ENCODE measurements at regions not wholly inside any gene's neighbourhood (a gene's known extent, or its start where the extent isn't known, plus 50 kb on each side); places are given as distances from the start of the nearest gene placed in this dataset.

DNA sequence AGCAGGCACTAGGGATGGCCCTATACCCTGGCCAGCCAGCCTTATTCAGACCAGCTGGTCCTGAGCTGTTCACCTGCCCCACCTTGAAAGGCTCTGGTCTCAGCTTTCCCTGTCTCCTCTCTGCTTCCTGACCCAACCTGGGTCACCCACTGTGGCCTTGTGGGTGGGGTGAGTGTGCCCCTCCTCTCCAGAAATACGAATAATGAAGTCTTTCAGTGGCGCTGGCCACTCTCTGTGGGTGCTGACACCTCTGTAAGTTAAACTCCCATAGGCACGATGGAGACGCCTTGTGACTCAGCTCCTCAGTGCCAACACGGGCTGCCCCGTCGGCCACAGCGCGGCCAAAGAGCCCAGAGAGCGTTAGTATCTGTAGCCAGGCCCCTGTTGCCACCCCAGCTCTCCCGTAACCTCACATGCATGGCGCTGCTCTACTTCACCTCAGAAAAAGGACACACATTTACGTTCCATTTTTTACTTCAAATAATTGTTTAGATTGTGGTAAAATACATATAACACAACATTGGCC lies 74.6 kb upstream of the SEPTIN5 start:
- DNase-seq: no peak

GRCh38 chr22:19640306-19640705 lies 74.0 kb upstream of the SEPTIN5 start:
- no peak for DNase-seq

DNA sequence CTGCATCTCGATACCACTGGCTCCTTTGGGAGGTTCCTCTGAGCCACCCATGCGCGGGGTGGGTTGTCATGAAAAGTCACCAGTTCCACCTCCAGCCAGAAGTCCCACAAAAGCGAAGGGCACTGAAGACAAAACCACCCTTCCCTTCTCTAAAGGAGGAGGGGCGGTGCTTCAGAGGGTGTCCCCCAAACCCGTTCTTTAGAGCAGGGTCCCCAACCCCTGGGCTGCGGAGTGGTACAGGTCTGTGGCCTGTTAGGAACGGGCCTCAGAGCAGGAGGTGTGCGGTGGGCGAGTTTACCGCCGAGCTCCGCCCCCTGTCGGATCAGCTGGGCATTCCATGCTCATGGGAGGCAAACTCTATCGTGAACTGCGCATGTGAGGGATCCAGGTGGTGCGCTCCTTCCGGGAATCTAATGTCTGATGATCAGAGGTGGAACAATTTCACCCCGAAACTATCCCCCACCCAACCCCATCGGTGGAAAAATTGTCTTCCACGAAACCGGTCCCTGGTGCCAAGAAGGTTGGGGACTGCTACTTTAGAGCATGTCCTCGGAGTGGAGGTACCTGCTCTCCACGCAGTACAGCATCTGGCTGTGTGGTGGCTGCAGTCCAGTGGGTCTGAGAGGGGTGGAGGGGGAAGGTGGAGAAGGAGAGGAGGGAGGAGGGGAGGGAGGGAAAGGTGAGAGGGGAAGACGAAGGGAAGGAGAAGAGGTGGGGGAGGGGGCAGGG lies 72.9 kb upstream of the SEPTIN5 start:
- DNase-seq: peak in 20 of 56 donors; percentile 2 to 50 (median 15)

DNA sequence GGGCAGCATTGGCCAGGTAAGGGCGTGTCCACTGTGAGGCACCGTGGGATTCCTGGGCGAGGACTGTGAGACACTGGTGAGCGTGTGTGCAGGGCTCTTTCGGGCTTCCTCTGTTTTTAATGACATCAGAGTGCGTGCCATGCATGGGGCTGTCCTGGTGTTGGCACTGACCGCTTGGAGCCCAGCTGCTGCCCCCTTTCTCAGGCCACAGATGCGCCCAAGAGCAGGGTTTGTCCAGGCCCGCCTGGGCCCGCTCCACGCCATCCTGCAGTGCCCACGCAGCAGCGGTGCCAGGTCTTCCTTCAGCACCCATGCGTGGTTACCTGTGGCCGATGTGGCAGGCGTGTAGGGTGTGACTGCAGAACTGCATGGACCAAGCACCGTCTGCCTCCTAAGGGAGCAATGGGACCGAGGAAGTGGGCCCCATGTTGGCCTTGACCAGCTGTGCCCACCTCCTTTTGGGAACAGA lies 72.3 kb upstream of the SEPTIN5 start:
- no peak for DNase-seq

DNA sequence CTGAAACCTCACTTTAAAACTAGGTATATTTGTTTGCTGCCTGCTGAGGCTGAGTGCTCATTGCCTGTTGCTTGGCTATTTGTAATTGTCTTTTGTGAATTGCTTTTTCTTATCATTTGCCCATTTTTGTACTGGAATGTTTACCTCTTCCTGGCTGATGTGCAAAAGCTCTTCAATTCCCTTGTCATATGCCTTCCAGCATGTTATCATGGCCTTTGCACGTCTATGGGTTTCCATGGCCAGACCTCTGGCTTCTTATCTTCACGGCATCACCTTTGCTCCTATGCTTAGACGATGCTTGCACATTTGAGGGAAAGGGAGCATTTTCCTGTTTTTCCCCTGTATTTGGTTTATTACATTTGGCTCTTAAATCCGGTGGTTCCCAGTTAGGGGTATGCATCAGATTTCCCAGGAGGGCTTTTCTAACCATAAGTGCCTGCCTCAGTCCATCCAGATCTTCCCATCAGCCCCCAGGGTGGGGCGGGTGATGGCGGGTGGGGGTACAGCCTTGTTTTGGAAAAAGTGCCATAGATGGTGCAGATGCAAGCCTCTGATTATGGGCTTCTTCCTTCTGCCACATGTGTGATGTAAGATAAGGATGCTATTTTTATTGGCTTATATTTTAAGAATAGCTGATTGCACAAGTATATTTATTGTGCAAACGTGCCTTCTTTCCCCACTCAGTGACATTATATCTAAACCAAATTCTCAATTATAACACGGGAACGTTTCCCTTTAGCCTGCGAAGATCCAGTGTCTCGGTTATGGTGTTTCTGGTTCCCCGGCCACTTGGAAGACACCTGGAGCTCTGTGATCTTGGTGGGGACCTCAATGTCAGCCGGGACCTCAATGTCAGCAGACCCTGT lies 70.6 kb upstream of the SEPTIN5 start:
- no peak for DNase-seq

- no peak for DNase-seq
These were observed 69.7 kb upstream of the SEPTIN5 start for GRCh38 chr22:19644314-19645223.

DNA sequence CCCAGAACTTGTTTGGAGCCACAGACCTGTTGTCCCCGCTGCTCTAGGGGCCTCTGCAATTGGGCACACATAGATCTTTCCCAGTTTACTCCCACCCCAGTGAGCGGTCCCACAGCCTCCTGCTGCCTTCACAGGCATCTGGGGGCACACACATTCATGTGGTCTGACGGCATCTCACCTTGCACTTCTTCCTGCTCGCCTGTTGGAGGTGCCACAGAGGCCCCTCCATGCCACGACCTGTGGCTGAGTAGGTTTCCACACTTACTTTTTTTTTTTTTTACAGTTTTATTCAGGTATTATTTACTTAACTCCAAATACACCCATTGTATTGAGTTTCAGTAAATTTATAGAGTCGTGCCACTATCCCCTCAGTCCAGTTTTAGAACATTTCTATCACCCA lies 68.9 kb upstream of the SEPTIN5 start:
- DNase-seq: no peak

- DNase-seq: no peak
These were observed 68.4 kb upstream of the SEPTIN5 start for GRCh38 chr22:19645905-19646304.

GRCh38 chr22:19646383-19646782 lies 67.9 kb upstream of the SEPTIN5 start:
- no peak for DNase-seq

DNA sequence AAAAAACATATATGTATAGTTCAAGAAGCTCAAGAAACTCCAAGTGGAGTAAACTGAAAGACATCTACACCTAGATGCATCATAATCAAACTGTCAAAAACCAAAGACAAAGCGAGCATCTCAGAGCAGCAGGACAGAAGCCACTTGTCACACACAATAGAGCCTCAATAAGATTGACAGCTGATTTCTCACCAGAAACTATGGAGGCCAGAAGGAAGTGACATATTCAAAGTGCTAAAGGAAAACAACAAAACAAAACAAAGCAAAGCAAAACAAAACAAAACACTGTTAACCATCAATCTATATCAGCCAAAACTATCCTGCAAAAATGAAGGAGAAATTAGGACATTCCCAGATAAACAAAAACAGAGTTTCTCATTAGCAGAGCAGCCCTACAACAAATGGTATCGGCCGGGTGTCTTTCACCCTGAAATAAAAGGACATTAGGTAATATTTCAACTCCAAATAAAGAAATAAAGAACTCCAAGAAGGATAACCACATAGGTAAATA lies 65.8 kb upstream of the SEPTIN5 start:
- no peak for DNase-seq

DNA sequence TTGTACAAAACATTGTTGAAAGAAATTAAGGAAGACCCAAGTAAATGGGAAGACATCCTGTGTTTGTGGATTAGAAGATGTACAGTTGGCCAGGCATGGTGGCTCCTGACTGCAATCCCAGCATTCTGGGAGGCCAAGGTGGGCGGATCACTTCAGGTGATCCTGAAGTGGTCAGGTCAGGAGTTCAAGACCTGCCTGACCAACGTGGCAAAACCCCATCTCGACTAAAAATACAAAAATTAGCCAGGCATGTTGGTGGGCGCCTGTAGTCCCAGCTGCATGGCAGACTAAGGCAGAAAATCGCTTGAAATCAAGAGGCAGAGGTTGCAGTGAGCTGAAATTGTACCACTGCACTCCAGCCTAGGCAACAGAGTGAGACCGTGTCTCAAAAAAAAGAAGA lies 62.0 kb upstream of the SEPTIN5 start:
- DNase-seq: no peak

DNA sequence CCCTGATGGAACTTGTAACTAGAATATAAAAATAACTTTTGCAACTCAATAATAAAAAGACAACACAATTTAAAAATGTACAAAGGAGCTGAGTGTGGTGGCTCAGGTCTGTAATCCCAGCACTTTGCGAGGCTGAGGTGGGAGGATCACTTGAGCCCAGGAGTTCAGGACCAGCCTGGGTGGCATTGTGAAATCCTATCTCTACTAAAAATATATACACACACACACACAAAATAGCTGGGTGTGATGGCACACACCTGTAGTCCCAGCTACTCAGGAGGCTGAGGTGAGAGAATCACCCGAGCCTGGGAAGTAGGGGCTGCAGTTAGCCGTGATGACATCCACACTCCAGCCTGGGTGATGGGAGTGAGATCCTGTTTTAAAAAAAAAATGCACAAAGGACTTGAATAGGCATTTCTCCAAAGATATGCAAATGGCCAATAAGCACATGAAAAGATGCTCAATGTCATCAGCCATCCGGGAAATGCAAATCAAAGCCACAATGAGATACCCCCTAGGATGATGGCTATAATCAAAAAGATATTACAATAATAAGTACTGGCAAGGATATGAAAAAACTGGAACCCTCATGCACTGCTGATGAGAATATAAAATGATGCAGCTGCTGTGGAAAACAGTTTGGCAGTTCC lies 59.8 kb upstream of the SEPTIN5 start:
- DNase-seq: no peak

DNA sequence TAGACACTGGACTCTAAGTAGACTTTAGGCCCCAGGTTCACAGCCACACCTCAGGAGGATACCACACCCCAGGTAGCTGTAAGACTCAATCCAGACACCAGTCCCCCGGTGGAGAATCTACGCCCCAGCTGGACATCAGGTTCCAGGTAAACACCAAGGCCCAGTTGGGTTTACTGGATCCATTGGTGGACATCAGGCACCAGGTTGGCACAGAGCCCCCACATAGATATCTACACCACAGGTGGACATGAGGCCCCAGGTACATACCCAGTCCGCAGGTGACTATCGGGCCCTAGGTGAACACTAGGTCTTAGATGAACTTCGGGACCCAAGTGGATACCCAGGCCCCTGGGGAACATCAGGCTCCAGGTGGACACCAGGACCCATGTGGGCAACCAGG lies 58.9 kb upstream of the SEPTIN5 start:
- DNase-seq: no peak

GRCh38 chr22:19656541-19657251 lies 57.6 kb upstream of the SEPTIN5 start:
- DNase-seq: no peak

- DNase-seq: no peak
These were observed 56.8 kb upstream of the SEPTIN5 start for GRCh38 chr22:19657252-19658056.

DNA sequence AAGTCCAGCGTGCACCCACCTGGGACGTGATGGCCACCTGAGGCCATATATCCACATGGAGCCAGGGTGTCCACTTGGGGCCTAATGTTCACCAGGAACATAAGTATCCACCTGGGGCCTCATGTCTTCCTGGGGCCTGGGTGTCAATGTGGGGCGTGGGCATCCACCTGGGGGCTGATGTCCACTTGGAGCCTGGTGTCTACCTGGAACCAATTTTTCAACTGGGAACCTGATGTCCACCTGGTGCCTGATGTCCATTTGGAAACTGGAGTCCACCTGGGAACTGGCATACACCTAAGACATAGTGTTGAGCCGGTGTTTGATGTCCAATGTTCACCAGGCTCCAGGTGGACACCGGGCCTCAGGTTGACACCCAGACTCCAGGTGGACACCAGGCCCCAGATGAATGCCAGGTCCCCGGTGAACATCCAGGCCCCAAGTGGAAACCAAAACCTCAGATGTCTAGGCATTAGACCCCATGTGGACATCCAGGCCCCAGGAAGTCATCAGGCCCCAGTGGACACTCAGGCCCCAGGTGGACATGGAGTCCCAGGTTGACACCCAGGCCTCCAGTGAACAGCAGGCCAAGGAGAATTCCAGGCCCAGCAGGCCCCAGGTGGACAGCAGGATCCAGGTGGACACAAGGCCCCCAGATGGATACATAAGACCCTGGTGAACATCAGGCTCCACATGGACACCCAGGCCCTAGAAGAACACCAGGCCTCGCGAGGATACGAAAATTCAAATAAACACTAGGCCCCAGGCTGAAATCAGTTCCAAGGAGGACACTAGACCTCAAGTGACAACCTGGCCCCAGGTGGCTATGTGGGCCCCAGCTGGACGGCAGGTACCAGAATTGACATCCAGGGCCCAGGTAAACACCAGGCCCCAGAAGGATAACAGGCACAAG lies 56.0 kb upstream of the SEPTIN5 start:
- no peak for DNase-seq

DNA sequence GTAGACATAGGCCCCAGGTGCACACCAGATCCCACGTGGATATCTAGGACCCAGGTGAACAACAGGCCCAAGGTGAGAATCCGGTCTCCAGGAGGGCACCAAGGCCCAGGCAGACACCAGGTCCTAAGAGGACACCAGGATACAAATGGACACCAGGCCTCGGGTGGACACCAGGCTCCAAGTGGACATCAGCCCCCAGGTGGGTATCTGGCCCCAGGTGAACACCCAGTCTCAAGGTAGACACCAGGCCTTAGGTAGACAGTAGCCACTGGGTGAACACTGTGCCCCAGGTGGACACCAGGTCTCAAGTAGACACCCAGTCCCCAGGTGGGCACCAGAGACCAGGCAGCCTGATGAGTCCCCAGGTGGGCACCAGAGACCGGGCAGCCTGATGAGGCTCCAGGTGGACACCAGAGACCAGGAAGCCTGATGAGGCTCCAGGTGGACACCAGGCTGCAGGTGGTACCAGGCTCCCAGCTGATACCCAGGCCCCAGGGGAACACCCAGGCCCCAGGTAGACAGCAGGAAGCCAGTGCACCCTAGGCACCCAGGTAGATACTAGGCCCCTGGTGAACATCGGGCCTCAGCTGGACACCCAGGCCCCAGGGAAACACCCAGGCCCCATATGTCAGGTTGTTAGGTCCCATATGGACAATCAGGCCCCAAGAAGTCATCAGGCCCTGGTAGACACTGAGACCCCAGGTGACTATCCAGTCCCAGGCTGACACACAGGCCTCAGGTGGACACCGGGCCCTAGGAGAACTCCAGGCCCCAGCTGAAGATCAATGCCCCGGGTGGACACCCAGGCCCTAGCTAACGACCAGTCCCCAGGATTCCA lies 55.1 kb upstream of the SEPTIN5 start:
- no peak for DNase-seq

Measured in nucleus accumbens (tissue), 56 donors.